ENCODE measurements at regions not wholly inside any gene's neighbourhood (a gene's known extent, or its start where the extent isn't known, plus 50 kb on each side); places are given as distances from the start of the nearest gene placed in this dataset.
A peak's percentile ranks its signal among the peaks of the same experiment; 100 is the strongest.

- Mint-ChIP-seq H3K27me3 (no peaks in the 10 kb centered on the region), H3K27ac (no peak overlapping the region), H3K4me3 (no peak overlapping the region), H3K36me3 (ENCODE audit: low read depth) (no peaks in the 10 kb centered on the region), H3K4me1 (ENCODE audit: low read depth) (no peaks in the 10 kb centered on the region), H3K9me3 (peaks cover 1% of the 10 kb centered on the region)
- ChIA-PET CTCF (no interaction called here), POLR2A (no interaction called here)
- ATAC-seq (no peak), DNase-seq (no peak)
- intact Hi-C loops (cut with micrococcal nuclease) = no loop called here
- TF ChIP-seq CTCF (IDR thresholded peaks at IDR 0.05) = no peak
Measured at GRCh38 chr14:40445020-40445419, 1012.8 kb upstream of the FBXO33 start.

- intact Hi-C loops (cut with micrococcal nuclease) = no loop called here
- H3K9me3 Mint-ChIP-seq = no peaks in the 10 kb centered on the region
- no peaks in the 10 kb centered on the region for H3K27me3 Mint-ChIP-seq
- no peak for ATAC-seq
- no peak for DNase-seq
- H3K4me3 Mint-ChIP-seq = no peak overlapping the region
- ChIA-PET CTCF (no interaction called here), POLR2A (no interaction called here)
- TF ChIP-seq CTCF (IDR thresholded peaks at IDR 0.05) = no peak
- no peak overlapping the region for H3K27ac Mint-ChIP-seq
- H3K4me1 Mint-ChIP-seq (ENCODE audit: low read depth) = no peaks in the 10 kb centered on the region
- no peaks in the 10 kb centered on the region for H3K36me3 Mint-ChIP-seq (ENCODE audit: low read depth)
Measured at GRCh38 chr14:40436551-40436950, 1004.3 kb upstream of the FBXO33 start.

- H3K4me3 Mint-ChIP-seq = no peak overlapping the region
- DNase-seq = peak; percentile 29
- H3K36me3 Mint-ChIP-seq (ENCODE audit: low read depth) = no peaks in the 10 kb centered on the region
- ChIA-PET CTCF (interaction anchor here (0.8 to 1.9 kb wide), 2 partner anchors 9 kb away, joined by 4 to 5 read pairs; no protein-coding TSS in a partner anchor), POLR2A (no interaction called here)
- H3K27ac Mint-ChIP-seq = no peak overlapping the region
- TF ChIP-seq CTCF (IDR thresholded peaks at IDR 0.05) = peak; percentile 70
- H3K27me3 Mint-ChIP-seq = no peaks in the 10 kb centered on the region
- no peak for ATAC-seq
- intact Hi-C loops (cut with micrococcal nuclease) = no loop called here
- no peaks in the 10 kb centered on the region for H3K4me1 Mint-ChIP-seq (ENCODE audit: low read depth)
- no peaks in the 10 kb centered on the region for H3K9me3 Mint-ChIP-seq
Measured at GRCh38 chr14:40417777-40418401, 985.7 kb upstream of the FBXO33 start.

- POLR2A ChIA-PET = no interaction called here
- no peak overlapping the region for H3K4me3 Mint-ChIP-seq
- H3K27ac Mint-ChIP-seq = no peak overlapping the region
- intact Hi-C loops (cut with micrococcal nuclease) = no loop called here
- TF ChIP-seq CTCF (IDR thresholded peaks at IDR 0.05) = no peak
- H3K4me1 Mint-ChIP-seq (ENCODE audit: low read depth) = no peaks in the 10 kb centered on the region
- no peaks in the 10 kb centered on the region for H3K36me3 Mint-ChIP-seq (ENCODE audit: low read depth)
- no peak for DNase-seq
- ATAC-seq = no peak
- no peaks in the 10 kb centered on the region for H3K9me3 Mint-ChIP-seq
- CTCF ChIA-PET = no interaction called here
- no peaks in the 10 kb centered on the region for H3K27me3 Mint-ChIP-seq
Measured at GRCh38 chr14:40416565-40416964, 984.3 kb upstream of the FBXO33 start.

GRCh38 chr14:40414386-40414785 lies 982.2 kb upstream of the FBXO33 start:
- CTCF ChIA-PET = no interaction called here
- intact Hi-C loops (cut with micrococcal nuclease) = no loop called here
- no peaks in the 10 kb centered on the region for H3K36me3 Mint-ChIP-seq (ENCODE audit: low read depth)
- DNase-seq = no peak
- TF ChIP-seq CTCF (IDR thresholded peaks at IDR 0.05) = no peak
- no peak overlapping the region for H3K27ac Mint-ChIP-seq
- H3K9me3 Mint-ChIP-seq = peaks cover 3% of the 10 kb centered on the region
- POLR2A ChIA-PET = no interaction called here
- no peak overlapping the region for H3K4me3 Mint-ChIP-seq
- no peaks in the 10 kb centered on the region for H3K4me1 Mint-ChIP-seq (ENCODE audit: low read depth)
- ATAC-seq = no peak
- no peaks in the 10 kb centered on the region for H3K27me3 Mint-ChIP-seq
